HG02642 (cell line): ENCODE measurements at regions not wholly inside any gene's neighbourhood (a gene's known extent, or its start where the extent isn't known, plus 50 kb on each side); places are given as distances from the start of the nearest gene placed in this dataset.
"Not testable (repeated sequence)": the region's sequence is repeated elsewhere in the genome, so short reads cannot be mapped to it uniquely, and the experiment has no call there.

Experiments used
- ATAC-seq: cut with Tn5 transposase; IDR thresholded peaks from one replicate; pipeline ENCODE4 v1.9.1; 2021; ENCODE audit warnings: mild to moderate bottlenecking; ENCODE audit not compliant: unreplicated experiment, poor library complexity

DNA sequence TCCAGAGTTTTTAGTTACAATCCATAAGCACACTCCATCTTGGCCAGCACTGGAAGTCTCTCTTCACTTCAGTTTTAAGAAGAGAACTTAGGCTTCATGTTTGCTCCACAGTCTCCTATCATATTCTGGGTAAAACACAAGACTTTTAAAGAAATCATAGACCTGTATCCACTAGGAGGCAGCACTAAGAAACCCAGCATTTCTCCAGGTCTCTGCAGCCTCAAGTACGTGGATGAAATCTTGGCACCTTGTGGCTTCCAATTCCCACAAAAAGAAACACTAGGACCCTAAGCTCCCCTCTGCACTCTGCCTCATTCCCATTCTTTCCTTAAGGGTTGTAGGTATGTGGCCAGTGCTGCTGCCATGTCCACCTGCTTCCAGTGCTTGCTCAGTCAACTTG is 367.3 kb upstream of the CASK start:
- no peak for ATAC-seq

DNA sequence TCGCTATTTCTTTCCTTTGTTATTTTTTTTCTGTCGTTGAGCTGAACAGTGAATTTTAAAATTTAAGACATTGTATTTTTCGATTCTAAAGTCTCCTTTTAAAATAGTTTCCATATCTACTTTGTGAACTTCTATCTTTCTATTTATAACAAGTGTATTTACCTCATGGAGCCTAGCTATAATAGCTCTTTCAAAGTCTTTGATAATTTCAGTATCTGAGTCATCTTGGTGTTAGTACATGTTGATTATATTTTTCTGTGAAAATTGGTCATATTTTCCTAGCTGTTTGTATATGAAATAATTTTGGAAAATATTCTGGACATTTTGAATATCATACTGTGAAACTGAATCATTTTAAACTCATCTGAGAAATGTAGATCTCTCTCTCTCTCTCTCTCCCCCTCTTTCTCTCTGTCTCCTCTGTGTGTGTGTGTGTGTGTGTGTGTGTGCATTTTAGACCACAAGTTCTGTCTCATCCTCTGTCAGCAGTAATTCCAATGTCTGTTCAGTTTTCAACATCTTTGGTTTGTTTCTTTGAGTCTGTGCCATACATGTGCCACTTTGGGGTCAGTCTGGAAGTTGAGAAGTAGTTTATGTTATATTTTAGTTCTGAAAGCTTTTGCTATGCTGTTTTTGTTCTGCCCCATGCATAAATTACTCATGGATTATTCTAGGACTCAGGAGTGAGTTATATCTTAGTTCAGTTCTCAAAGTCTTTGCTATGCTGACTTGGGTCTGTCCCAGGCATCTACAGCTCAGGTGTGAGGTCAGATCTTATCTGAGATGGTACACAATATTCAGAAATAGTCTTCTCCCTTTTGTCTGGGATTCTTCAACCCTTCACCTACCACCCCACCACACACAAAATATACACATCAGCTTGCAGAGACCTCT is 366.4 kb upstream of the CASK start:
- ATAC-seq = no peak

- not testable (repeated sequence) for ATAC-seq
Observed at GRCh38 chrX:42285681-42286080, 362.3 kb upstream of the CASK start.

DNA sequence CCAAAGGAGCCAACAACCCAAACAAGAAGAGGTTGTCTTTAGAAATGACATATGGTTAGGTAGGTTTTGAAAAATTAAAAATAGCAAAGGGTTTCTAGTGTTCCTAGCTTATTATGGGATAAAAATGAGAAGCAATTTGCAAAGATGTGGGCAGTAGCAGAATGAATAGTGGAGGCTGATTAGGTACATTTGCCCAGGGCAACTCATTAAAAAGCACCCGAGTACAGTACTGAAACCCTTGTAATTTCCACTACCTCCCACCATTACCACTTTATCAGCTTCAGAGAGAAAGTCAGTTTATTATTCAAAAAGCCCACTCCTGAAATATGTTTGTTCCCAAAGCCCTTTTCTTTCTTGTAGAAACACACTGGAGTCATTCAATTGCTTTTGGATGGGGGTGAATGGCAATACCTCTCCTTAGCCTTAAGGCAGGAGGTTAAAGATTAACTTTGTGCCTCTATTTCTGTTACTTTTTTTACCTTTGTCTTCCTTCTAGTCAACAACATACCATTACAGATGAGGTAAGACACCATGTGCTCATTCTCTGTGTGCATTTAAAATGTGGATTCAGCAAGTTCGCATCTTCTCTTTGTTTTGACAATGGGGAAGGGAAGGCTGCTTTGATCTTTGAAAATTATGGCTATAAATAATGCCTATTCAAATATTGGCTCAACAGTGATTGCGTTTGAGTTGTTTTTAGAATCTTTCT is 353.8 kb upstream of the CASK start:
- ATAC-seq = no peak

DNA sequence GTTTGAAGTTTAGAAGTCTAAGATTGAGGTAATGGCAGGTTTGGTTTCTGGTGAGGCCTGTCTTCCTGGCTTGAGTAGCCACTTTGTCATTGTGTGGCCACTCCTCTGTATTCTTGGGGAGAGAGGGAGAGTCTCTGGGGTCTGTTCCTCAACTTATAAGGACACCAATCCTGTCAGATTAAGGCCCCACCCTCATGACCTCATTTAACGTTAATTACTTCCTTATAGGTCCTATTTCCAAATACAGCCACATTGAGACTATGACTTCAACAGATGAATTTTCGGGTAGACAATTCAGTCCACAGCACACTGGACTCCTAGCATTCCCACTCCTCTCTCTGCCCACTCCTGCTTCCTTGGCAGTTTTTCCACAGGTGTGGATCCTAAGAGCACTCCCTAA is 350.8 kb upstream of the CASK start:
- ATAC-seq = no peak

GRCh38 chrX:42273387-42273786 is 350.0 kb upstream of the CASK start:
- ATAC-seq = no peak

DNA sequence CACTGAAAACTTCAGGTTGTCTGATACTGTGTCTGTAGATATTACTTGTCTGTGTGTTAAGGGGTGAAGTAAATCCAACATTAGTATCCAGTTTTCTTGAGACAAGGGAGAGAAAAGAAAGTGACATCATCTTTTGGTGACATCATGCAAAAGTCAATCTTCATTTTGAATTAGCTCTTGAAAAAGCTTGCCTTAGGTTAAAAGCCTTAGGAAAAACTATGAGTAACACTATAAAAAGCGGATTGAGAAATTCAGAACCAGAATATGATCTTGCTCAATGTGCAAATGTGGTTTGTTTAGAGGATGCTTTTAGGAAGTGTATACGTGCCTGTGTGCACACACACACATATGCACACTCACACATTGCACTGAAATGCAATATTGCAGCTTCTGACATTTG is 345.8 kb upstream of the CASK start:
- ATAC-seq = no peak

GRCh38 chrX:42260854-42261253 is 337.5 kb upstream of the CASK start:
- no peak for ATAC-seq

GRCh38 chrX:42248226-42248625 is 324.9 kb upstream of the CASK start:
- no peak for ATAC-seq

- no peak for ATAC-seq
Observed at GRCh38 chrX:42247241-42247640, 323.9 kb upstream of the CASK start.

DNA sequence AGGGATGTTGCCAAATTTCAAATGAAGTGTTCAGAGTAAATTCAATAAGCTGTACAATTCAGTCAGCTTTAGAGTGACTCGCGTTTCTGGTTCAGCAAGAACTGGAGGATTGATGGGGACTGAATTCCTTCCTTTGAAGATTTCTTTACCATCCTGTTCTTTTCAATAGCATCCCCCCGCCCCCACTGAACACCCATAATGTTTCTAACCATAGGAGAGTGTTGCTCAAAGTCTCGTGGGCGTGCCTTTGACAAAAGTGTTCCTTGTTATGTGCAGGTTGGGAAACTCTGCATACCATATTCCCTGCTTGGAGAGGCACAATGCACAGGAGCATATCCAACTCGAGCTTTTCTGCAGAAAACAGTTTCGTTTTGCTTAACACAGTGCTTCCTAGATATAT is 323.5 kb upstream of the CASK start:
- ATAC-seq = no peak

DNA sequence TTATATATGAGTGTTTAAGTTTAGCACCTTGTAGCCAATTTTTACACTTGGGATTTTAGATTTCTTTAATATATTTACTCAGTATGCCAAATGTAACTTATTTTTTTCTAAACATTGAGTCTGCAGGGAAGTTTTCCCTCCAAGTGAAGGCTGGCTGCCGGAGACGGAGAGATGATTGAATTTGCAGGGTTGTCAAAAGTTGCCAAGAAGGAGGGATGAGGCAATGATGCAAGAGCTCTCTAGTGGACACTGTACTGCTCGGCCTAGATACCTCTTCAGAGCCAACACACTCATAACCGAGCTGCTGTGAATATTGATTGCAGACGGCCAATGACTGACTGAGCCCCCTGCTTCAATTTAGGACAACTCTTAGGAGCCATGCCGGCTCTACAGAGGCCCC is 318.6 kb upstream of the CASK start:
- no peak for ATAC-seq

DNA sequence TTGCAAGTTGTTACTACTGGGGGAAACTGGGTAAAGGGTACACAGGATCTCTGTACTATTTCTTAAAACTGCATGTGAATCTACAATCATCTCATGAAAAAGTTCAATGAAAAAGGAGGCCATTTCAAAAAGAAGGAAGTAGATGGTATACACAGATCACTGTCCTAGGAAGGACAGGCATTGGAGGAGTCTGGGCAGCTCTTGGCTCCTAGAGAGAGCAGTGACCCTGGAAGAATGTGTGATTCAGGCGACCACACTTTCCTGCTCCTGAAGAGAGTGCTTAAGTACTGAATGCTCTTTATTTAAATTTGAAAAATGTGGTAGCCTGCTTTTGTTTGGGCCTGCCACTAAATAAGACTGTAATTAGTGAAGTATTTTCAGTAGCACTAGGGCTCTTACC is 318.1 kb upstream of the CASK start:
- ATAC-seq = no peak

DNA sequence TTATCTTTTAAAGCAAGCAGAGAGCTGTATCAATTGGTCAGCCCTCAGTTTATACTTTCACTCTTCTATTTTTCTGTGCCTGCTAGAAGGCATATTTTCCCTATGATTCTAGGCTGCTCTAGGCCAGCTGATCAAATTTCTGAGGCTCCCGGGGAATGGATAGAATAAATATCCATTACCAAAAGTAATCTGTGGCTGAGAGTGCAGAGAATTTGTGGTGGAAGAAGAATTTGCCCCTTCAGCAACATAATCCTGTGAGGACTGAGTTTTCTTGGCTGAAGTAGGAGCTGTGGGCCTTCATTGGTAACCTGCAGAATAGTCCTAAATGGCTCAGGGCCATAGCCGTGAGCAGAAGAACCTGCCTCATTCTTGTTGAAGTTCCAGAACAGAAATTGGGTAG is 314.6 kb upstream of the CASK start:
- no peak for ATAC-seq

DNA sequence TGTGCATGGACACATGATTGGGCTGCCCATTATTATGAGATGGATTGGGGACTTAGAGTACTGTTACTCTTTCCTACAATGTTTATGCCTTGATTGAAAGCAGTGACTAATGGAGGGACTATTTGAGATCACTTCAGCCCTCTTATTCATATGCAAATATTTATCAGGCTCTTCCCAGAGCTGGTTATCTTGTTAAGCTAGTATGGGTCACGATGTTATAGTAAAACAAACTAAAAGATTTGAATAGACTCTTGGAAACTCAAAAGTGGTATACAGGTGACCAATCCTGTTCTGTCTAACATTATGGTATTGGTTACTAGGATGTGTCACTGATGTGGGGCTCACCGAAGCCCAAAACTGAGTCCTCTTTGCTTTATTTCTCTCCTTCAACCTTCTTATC is 306.2 kb upstream of the CASK start:
- no peak for ATAC-seq

DNA sequence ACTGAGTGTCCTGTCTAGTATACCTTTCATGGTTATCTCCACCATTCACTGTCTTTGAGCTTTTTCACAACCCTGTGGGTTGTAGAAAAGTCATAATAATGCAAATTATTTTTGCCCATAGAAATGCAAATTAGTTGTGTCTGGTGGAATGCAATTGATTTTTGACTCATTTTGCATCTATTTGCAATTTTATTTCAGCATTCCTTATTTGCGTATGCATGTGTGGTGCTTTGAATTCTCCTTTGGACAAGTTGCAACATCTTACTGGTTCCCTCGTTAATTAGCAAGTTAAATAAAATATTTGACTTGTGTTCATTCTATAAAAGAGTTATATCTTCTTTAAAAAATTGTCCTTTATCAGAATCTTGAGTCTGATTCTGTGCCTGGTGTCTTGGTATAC is 297.3 kb upstream of the CASK start:
- no peak for ATAC-seq

GRCh38 chrX:42220083-42220482 is 296.7 kb upstream of the CASK start:
- no peak for ATAC-seq

DNA sequence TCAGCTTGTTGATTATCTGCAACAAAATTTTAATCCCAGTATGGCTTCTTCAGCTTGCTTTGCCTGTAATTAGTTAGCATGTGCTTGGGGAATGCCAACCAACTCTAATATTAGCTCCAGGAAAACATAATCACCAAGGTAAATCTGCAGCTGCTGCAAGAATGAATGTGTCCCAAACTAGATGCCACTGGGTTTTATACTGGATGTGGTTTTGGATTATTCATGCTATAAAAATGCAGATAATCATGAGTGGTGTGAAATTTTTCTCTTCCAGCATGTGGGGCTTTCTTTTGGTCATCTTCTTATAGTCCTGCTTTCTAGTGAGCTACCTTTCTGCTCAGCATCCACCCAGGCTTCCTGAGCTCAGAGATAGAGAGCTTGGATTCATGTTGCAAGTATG is 295.9 kb upstream of the CASK start:
- ATAC-seq = no peak

GRCh38 chrX:42195506-42195905 is 272.2 kb upstream of the CASK start:
- no peak for ATAC-seq

GRCh38 chrX:42189576-42189975 is 266.2 kb upstream of the CASK start:
- ATAC-seq = no peak

DNA sequence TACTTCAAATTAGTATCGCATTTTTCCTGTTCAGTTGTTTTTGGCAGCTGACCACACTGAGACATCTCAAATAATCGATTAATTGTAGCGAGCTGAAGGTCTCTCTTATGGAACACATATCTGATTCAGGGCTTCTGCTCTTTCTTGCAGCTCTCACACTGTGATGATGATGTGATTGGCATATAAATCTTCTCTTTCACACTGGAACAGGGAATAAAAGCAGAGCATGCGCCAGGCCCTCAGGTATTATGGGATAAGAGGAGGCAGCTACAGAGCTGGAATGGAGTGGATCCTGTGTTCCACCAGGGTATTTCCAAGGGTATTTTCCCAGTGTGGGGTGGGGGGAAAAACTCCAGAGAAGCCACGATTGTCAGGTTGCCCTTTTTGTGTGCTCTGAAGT is 265.4 kb upstream of the CASK start:
- ATAC-seq = no peak

DNA sequence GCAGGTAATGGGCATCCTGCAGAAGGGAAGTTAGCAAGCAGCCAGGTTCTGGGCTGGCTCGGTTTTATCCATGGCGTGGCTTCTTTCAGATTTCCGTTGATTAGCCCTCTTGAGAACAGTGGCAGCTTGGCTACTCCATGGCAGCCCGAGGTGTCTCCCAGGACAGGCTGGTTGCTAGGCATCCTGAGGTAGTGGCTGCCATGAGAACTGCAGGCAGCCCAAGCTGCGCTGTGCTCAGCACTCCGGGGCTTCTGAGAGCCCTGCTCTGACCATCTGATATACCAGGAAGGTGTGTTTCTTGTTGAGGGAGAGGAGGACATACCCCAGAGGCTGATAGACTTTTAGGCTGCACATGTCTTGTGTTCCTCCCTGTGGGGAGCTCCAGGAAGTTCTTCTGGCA is 253.4 kb upstream of the CASK start:
- no peak for ATAC-seq
